Testis (tissue), 2 donors: ENCODE measurements at regions not wholly inside any gene's neighbourhood (a gene's known extent, or its start where the extent isn't known, plus 50 kb on each side); places are given as distances from the start of the nearest gene placed in this dataset.

ENCODE experiments used
- POLR2A ChIP-seq: fragments of 450-650 bp; IDR thresholded peaks from one replicate; pipeline ENCODE4 v1.6.1; 2017; ENCODE audit warnings: antibody characterized with exemption, mild to moderate bottlenecking, moderate library complexity
- TF ChIP-seq, protein P1 (sequence below), 3 experiments: fragments of 450-650 bp in 2 of 3; fragments of 200-600 bp in 1 of 3; sonication (generic) in 1 of 3; IDR thresholded peaks; one replicate each; pipeline ENCODE4 v1.5.1; 2016 to 2019; ENCODE audit warnings: antibody characterized with exemption in 3 of 3, mild to moderate bottlenecking in 2 of 3, moderate library complexity in 1 of 3

DNA sequence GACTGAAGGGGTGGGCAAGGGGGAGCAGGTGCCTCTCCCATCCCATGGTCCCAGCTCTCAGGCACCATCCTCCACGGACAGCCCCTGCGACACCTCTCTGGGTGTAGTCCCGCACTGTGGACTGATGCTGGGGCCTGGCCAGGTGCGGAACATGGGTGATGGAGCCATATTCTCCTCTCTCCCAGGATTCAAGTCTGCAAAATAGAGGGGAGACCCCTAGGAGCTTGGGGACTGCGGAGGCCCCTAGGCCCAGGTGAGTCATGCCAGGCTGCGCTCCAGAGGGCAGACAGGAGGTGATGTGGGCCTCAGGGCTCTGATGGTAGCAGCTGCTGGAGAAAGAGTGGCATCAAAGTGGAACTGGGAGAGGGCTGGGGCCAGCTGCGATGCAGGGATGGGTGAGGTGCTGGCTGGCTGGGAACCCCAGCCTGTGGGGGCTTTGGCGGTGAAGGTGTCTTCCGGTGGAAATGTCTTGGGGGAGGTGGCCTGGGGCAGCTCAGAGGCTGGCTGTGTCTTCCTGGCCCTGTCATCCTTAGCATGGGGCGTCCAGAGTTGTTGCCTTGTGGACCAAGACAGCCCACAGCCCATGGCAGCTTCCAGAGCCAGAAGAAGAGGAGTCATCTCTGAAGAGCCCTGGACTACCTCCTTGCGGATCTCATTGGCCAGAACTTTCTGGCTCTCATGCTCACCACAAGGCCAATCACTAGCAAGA is 149.1 kb downstream of the KIF26A start:
- TF ChIP-seq, protein P1, sequence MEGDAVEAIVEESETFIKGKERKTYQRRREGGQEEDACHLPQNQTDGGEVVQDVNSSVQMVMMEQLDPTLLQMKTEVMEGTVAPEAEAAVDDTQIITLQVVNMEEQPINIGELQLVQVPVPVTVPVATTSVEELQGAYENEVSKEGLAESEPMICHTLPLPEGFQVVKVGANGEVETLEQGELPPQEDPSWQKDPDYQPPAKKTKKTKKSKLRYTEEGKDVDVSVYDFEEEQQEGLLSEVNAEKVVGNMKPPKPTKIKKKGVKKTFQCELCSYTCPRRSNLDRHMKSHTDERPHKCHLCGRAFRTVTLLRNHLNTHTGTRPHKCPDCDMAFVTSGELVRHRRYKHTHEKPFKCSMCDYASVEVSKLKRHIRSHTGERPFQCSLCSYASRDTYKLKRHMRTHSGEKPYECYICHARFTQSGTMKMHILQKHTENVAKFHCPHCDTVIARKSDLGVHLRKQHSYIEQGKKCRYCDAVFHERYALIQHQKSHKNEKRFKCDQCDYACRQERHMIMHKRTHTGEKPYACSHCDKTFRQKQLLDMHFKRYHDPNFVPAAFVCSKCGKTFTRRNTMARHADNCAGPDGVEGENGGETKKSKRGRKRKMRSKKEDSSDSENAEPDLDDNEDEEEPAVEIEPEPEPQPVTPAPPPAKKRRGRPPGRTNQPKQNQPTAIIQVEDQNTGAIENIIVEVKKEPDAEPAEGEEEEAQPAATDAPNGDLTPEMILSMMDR (IDR thresholded peaks at IDR 0.05), result no peak
- no peak for TF ChIP-seq POLR2A
